ENCODE measurements at regions not wholly inside any gene's neighbourhood (a gene's known extent, or its start where the extent isn't known, plus 50 kb on each side); places are given as distances from the start of the nearest gene placed in this dataset.

DNA sequence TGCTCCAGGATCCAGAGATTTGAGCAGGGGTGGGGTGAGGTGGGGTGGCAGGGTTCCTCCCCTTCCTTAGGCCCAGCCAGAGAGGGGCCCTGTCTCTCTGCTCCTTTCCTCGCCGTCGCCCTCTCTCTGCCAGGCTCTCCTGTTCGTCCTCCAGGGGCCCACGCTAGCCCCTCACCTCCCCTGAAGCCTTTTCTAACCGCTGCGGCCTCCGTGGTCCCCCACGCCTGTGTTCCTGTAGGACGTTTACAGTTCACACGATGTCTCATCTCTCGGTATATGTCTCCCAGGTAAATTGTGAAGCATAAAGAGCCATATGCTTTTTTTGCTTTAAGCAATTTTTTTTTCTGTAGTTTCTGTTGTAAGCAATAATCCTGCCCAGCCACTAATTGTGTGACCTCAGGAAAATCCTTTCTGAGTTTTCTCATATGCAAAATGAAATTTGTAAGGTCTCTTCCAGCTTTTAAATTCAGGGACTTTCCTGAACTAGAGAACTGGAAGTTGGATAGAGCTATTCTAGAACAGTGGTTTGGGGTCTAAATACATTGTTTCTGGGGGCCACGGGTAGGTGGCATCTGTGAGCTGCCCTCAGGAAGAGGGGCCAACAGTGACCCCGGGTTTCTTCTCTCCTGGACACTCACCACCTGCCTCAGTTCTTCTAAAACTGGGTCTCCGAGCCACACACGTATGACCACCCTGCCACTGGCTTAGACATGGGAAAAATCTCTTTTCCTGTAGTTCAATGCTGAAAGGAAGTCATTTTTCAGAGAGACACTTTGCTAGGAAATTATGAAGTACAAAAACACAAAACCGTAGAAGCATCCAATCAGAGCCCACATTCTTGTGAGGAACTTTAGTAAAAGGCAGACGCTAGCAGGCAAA lies 50.2 kb upstream of the ZNF366 start:
- TF ChIP-seq POLR2A (IDR thresholded peaks at IDR 0.05): no peak
- TF ChIP-seq, protein P1, sequence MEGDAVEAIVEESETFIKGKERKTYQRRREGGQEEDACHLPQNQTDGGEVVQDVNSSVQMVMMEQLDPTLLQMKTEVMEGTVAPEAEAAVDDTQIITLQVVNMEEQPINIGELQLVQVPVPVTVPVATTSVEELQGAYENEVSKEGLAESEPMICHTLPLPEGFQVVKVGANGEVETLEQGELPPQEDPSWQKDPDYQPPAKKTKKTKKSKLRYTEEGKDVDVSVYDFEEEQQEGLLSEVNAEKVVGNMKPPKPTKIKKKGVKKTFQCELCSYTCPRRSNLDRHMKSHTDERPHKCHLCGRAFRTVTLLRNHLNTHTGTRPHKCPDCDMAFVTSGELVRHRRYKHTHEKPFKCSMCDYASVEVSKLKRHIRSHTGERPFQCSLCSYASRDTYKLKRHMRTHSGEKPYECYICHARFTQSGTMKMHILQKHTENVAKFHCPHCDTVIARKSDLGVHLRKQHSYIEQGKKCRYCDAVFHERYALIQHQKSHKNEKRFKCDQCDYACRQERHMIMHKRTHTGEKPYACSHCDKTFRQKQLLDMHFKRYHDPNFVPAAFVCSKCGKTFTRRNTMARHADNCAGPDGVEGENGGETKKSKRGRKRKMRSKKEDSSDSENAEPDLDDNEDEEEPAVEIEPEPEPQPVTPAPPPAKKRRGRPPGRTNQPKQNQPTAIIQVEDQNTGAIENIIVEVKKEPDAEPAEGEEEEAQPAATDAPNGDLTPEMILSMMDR (IDR thresholded peaks at IDR 0.05): no peak

All from thyroid gland (tissue), 4 donors.